ENCODE measurements at regions not wholly inside any gene's neighbourhood (a gene's known extent, or its start where the extent isn't known, plus 50 kb on each side); places are given as distances from the start of the nearest gene placed in this dataset.

DNA sequence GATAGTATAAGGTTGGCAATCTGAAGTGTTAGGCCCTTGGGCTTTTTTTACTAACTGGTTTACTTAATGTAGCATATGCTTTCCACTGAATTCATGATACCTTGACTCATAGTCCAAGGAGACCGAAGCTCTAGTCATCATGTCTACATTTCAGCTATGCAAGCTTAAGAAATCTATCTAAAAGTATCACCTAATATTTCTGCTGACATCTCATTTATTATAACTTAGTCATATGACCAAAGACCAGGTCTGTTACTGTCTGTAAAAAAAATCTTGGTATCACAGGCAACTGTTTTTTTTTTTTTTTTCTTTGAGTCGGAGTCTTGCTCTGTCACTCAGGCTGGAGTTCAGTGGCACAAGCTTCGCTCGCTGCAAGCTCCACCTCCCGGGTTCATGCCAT is 814.0 kb upstream of the NDST4 start:
- intact Hi-C loops (cut with DNase I; ENCODE audit: low total_unique reads) = no loop called here
- TF ChIP-seq, protein P1, sequence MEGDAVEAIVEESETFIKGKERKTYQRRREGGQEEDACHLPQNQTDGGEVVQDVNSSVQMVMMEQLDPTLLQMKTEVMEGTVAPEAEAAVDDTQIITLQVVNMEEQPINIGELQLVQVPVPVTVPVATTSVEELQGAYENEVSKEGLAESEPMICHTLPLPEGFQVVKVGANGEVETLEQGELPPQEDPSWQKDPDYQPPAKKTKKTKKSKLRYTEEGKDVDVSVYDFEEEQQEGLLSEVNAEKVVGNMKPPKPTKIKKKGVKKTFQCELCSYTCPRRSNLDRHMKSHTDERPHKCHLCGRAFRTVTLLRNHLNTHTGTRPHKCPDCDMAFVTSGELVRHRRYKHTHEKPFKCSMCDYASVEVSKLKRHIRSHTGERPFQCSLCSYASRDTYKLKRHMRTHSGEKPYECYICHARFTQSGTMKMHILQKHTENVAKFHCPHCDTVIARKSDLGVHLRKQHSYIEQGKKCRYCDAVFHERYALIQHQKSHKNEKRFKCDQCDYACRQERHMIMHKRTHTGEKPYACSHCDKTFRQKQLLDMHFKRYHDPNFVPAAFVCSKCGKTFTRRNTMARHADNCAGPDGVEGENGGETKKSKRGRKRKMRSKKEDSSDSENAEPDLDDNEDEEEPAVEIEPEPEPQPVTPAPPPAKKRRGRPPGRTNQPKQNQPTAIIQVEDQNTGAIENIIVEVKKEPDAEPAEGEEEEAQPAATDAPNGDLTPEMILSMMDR (IDR thresholded peaks at IDR 0.05) = no peak
- TF ChIP-seq POLR2A (IDR thresholded peaks at IDR 0.05) = no peak
- WGBS, 2 donors = 72 to 86% methylated on average over 5 of the region's 5 CpGs
- no peak overlapping the region for H3K4me3 ChIP-seq (ENCODE audit: low read depth, poor library complexity, severe bottlenecking)
- no peak for DNase-seq (ENCODE audit: low spot score in 2 of 2)

DNA sequence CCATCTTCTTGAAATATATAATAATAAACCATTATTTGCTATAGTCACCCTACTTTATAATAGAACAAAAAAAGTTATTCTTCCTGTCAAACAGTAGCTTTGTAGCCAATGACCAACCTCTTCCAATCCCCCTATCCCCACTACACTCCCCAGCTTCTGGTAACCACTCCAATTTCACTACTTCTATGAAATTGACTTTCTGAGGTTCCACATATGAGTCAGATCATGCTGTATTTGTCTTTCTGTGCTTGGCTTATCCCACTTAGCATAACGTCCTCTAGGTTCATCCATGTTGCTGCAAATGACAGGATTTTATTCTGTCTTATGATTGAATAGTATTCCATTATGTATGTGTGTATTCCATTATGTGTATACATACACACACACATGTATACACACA is 809.7 kb upstream of the NDST4 start:
- no peak overlapping the region for H3K4me3 ChIP-seq (ENCODE audit: low read depth, poor library complexity, severe bottlenecking)
- WGBS, 2 donors = 51 to 84% methylated on average over 1 of the region's 1 CpG
- intact Hi-C loops (cut with DNase I; ENCODE audit: low total_unique reads) = no loop called here
- TF ChIP-seq, protein P1 (IDR thresholded peaks at IDR 0.05) = no peak
- no peak for TF ChIP-seq POLR2A (IDR thresholded peaks at IDR 0.05)
- DNase-seq (ENCODE audit: low spot score in 2 of 2) = no peak

DNA sequence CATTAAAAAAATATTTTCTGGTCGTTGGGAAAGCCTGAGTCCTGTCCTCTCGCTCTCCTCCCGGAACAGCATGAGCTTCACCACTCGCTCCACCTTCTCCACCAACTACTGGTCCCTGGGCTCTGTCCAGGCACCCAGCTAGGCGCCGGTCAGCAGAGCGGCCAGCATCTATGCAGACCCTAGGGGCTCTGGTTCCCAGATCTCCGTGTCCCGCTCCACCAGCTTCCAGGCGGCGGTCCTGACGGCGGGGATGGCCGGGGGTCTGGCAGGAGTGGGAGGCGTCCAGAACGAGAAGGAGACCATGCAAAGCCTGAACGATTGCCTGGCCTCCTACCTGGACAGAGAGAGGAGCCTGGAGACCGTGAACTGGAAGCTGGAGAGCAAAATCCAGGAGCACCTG is 807.2 kb upstream of the NDST4 start:
- intact Hi-C loops (cut with DNase I; ENCODE audit: low total_unique reads) = no loop called here
- no peak for TF ChIP-seq POLR2A (IDR thresholded peaks at IDR 0.05)
- H3K4me3 ChIP-seq (ENCODE audit: low read depth, poor library complexity, severe bottlenecking) = no peak overlapping the region
- DNase-seq (ENCODE audit: low spot score in 2 of 2) = no peak
- WGBS, 2 donors = 94% methylated on average over 18 of the region's 18 CpGs

DNA sequence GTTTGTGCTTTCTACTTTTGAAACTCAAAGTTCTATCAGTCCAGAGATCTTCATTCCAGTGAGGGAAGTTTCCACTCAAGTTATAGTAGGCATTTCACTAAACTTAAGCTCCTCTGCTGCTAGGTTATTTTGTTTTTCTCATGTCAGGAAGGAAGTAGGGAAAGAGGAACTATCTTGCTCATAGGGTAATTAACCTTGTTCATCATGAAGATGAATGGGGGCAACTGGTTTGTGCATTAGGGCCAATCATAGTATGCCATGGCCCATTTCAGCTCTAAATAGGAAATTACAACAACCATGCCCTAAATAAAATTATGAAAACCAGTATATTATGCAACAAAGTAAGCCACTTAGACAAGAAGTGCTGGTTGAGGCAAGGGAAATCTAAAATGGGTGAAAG is 804.7 kb upstream of the NDST4 start:
- no peak for TF ChIP-seq POLR2A (IDR thresholded peaks at IDR 0.05)
- TF ChIP-seq, protein P1 (IDR thresholded peaks at IDR 0.05) = no peak
- DNase-seq (ENCODE audit: low spot score in 2 of 2) = no peak
- no peak overlapping the region for H3K4me3 ChIP-seq (ENCODE audit: low read depth, poor library complexity, severe bottlenecking)
- intact Hi-C loops (cut with DNase I; ENCODE audit: low total_unique reads) = no loop called here

DNA sequence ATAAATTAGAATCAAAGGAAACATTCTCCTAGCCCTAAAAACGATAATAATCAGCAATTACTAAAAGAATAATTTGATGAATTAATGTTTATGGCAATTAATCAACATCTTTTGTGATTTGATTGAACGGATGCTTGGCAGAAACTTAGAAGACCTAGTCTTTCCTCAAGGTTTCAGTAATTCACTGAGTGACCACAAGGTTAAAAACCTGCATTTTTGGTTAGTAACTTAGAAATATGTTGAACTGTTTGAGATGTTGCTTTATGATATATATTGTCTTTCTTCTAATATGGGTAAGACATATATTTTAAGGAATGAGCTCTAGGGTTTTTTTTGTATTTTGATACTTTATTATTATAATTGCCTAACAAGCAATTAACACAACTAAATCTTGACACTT is 793.0 kb upstream of the NDST4 start:
- DNase-seq (ENCODE audit: low spot score in 2 of 2) = no peak
- intact Hi-C loops (cut with DNase I; ENCODE audit: low total_unique reads) = no loop called here
- no peak overlapping the region for H3K4me3 ChIP-seq (ENCODE audit: low read depth, poor library complexity, severe bottlenecking)
- TF ChIP-seq, protein P1 (IDR thresholded peaks at IDR 0.05) = no peak
- TF ChIP-seq POLR2A (IDR thresholded peaks at IDR 0.05) = no peak
- WGBS, 2 donors = 44 to 60% methylated on average over 2 of the region's 2 CpGs

DNA sequence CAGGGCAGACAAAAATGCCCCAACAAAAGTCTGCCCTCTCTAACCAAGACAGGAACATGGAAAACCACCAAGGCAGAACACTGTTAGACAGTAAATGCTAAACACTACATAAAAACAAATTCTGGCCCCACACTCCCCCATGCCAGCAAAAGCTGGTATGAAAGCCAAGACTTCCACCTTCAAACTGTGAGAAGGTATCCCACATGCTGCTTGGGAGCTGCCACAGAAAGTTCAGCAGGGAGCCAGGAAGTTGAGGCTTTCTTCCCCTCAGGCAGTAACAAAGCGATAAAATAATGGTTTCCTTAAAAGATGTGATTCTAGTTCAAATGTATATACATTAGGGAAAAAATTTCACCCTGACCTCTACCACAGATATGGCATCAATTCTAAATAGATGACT is 770.4 kb upstream of the NDST4 start:
- DNase-seq (ENCODE audit: low spot score in 2 of 2) = no peak
- intact Hi-C loops (cut with DNase I; ENCODE audit: low total_unique reads) = no loop called here
- 65 to 83% methylated on average over 1 of the region's 1 CpG for WGBS, 2 donors
- no peak overlapping the region for H3K4me3 ChIP-seq (ENCODE audit: low read depth, poor library complexity, severe bottlenecking)
- TF ChIP-seq, protein P1 (IDR thresholded peaks at IDR 0.05) = no peak
- TF ChIP-seq POLR2A (IDR thresholded peaks at IDR 0.05) = no peak

Measured in lower leg skin (tissue), 4 donors.